ENCODE measurements at regions not wholly inside any gene's neighbourhood (a gene's known extent, or its start where the extent isn't known, plus 50 kb on each side); places are given as distances from the start of the nearest gene placed in this dataset.

GRCh38 chr9:38162332-38163211, 93.5 kb upstream of the SHB start:
- H3K27ac Mint-ChIP-seq = no peak overlapping the region
- H3K27me3 Mint-ChIP-seq = peaks cover 0 to 9% of the 10 kb centered on the region in 2 donors
- ATAC-seq (replicated peaks) (no peak), DNase-seq (no peak)
- H3K4me1 Mint-ChIP-seq = no peaks in the 10 kb centered on the region
- H3K9me3 Mint-ChIP-seq = no peaks in the 10 kb centered on the region
- no peak overlapping the region for H3K4me3 Mint-ChIP-seq
- no peaks in the 10 kb centered on the region for H3K36me3 Mint-ChIP-seq

- ATAC-seq (replicated peaks) (peak; percentile 64 to 65), DNase-seq (peak; percentile 14)
- peaks cover 0 to 9% of the 10 kb centered on the region in 2 donors for H3K27me3 Mint-ChIP-seq
- no peak overlapping the region for H3K4me3 Mint-ChIP-seq
- peak overlapping the region; percentile 25 for H3K27ac Mint-ChIP-seq
- H3K4me1 Mint-ChIP-seq = no peaks in the 10 kb centered on the region
- no peaks in the 10 kb centered on the region for H3K9me3 Mint-ChIP-seq
- no peaks in the 10 kb centered on the region for H3K36me3 Mint-ChIP-seq
Measured at GRCh38 chr9:38160613-38161215, 91.7 kb upstream of the SHB start.

GRCh38 chr9:38159599-38159998, 90.6 kb upstream of the SHB start:
- Mint-ChIP-seq H3K4me3 (no peak overlapping the region), H3K36me3 (no peaks in the 10 kb centered on the region), H3K27me3 (peaks cover 0 to 9% of the 10 kb centered on the region in 2 donors), H3K4me1 (no peaks in the 10 kb centered on the region), H3K27ac (no peak overlapping the region), H3K9me3 (no peaks in the 10 kb centered on the region)
- ATAC-seq (replicated peaks) (no peak), DNase-seq (no peak)

GRCh38 chr9:38158628-38159027, 89.6 kb upstream of the SHB start:
- no peaks in the 10 kb centered on the region for H3K4me1 Mint-ChIP-seq
- no peak overlapping the region for H3K27ac Mint-ChIP-seq
- no peak overlapping the region for H3K4me3 Mint-ChIP-seq
- H3K36me3 Mint-ChIP-seq = no peaks in the 10 kb centered on the region
- no peak for DNase-seq
- no peak for ATAC-seq (replicated peaks)
- peaks cover 0 to 8% of the 10 kb centered on the region in 2 donors for H3K27me3 Mint-ChIP-seq
- H3K9me3 Mint-ChIP-seq = no peaks in the 10 kb centered on the region

- Mint-ChIP-seq H3K4me1 (no peaks in the 10 kb centered on the region), H3K4me3 (no peak overlapping the region), H3K27ac (no peak overlapping the region), H3K27me3 (peaks cover 0 to 4% of the 10 kb centered on the region in 2 donors), H3K9me3 (no peaks in the 10 kb centered on the region), H3K36me3 (no peaks in the 10 kb centered on the region)
- no peak for DNase-seq
- ATAC-seq (replicated peaks) = no peak
Measured at GRCh38 chr9:38157711-38158110, 88.7 kb upstream of the SHB start.

DNA sequence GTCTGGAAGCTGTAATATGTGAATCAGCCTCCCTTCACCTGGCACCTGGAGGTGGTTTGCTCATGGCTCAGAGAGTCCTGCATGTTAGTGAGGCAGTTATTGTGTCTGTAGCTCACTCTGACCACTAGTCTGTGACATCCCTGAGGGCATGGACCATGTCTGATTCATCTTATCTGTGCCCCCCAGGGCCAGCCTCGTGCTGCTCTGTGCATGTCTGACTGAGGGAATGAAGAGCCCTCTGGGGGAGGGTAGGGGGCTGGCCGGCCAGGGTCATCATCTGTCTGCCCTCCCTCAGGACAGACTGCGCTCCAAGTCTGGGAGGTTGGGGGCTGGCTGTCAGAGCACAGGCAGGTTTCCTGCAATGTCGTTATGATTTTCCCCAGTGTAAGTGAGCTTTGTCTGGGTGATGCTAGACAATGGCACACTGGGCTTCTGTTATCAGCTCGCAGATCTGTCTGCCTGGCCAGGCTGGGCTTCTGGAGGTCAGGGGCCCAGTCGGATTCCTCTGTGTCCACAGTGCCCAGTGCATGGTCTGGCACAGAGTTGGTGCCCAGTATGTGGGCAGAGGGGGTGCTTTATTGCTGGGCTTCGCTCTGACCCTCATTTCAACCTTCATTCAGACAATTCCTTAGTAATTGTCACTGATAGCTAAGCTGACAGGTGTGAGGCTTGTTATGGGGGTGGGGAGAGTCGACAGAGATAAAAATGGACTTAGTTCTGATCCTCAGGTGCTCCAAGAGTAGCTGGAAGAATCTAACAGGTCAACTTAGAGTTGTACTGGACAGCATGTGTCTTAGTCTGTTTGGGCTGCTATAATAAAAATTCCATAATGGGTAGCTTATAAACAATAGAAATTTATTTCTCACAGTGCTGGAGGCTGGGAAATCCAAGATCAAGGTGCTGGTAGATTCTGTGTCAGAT, 85.7 kb upstream of the SHB start:
- Mint-ChIP-seq H3K9me3 (no peaks in the 10 kb centered on the region), H3K27me3 (peaks cover 8 to 14% of the 10 kb centered on the region in 2 donors), H3K27ac (no peak overlapping the region), H3K36me3 (no peaks in the 10 kb centered on the region), H3K4me1 (no peaks in the 10 kb centered on the region), H3K4me3 (no peak overlapping the region)
- no peak for DNase-seq
- no peak for ATAC-seq (replicated peaks)

DNA sequence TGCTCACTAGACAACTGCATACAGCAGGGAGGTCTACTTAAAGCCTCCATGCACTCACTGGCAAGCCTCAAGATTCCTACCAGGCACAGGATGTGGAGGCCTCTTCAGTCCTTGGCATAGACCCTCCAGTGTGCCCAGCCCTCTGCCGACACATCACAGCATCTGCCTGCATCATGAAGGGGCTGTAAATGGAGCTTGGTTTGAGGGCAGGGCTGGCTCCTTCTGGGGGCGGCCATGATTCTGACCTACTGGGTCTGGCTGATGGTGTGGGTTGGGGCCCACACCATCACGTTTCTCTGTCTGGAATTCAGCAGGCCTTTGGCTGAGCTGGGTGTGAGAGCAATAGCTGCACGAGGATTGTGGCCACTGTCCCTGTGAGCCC, 84.9 kb upstream of the SHB start:
- DNase-seq = no peak
- ATAC-seq (replicated peaks) = no peak
- no peaks in the 10 kb centered on the region for H3K36me3 Mint-ChIP-seq

DNA sequence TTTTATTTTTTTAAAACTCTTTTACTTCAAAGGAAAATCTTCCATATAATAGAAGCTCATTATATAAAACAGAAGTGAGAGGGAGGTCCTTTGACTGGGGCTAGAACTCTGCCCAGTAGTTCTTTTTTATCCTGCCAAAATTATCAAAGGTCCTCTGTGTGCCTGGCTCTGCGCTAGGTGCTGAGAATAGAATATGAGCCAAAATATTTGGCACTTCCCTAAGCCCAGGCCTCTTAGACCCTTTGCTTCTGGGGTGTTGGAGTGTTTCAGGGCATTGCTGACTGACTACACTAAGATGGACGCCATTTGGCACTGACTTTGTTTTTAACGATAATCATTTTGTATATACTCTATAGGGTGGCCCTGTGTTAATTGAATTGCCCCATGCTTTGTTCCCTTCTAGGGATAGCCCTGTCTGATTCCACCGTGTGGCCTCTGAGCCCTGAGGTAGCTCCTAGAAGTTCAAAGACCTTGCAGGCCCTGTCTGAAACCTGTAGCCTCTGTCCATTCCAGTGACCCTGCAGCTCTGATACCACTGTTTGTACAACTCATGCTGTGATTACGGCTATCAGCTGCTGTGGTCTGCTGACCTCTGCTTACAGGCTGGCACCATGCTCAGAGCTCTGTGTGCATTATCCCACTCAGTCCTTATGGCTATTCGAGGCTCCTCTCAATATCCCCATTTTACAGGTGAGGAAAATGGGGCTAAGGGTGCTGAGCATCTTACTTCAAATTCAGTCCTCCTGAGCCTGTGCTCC, 84.3 kb upstream of the SHB start:
- peaks cover 17 to 22% of the 10 kb centered on the region in 2 donors for H3K27me3 Mint-ChIP-seq
- H3K4me3 Mint-ChIP-seq = no peak overlapping the region
- H3K27ac Mint-ChIP-seq = no peak overlapping the region
- H3K9me3 Mint-ChIP-seq = no peaks in the 10 kb centered on the region
- ATAC-seq (replicated peaks) (no peak), DNase-seq (no peak)
- no peaks in the 10 kb centered on the region for H3K4me1 Mint-ChIP-seq
- no peaks in the 10 kb centered on the region for H3K36me3 Mint-ChIP-seq

More for the DNA sequence above, 84.9 kb upstream of the SHB start:
- H3K9me3 Mint-ChIP-seq = no peaks in the 10 kb centered on the region
- peaks cover 14 to 16% of the 10 kb centered on the region in 2 donors for H3K27me3 Mint-ChIP-seq
- no peak overlapping the region for H3K27ac Mint-ChIP-seq
- H3K4me3 Mint-ChIP-seq = no peak overlapping the region
- no peaks in the 10 kb centered on the region for H3K4me1 Mint-ChIP-seq

- H3K4me1 Mint-ChIP-seq = no peaks in the 10 kb centered on the region
- peaks cover 23 to 34% of the 10 kb centered on the region in 2 donors for H3K27me3 Mint-ChIP-seq
- ATAC-seq (replicated peaks) = no peak
- no peaks in the 10 kb centered on the region for H3K36me3 Mint-ChIP-seq
- no peak for DNase-seq
- no peak overlapping the region for H3K4me3 Mint-ChIP-seq
- H3K9me3 Mint-ChIP-seq = no peaks in the 10 kb centered on the region
- H3K27ac Mint-ChIP-seq = no peak overlapping the region
Measured at GRCh38 chr9:38149647-38150046, 80.6 kb upstream of the SHB start.

DNA sequence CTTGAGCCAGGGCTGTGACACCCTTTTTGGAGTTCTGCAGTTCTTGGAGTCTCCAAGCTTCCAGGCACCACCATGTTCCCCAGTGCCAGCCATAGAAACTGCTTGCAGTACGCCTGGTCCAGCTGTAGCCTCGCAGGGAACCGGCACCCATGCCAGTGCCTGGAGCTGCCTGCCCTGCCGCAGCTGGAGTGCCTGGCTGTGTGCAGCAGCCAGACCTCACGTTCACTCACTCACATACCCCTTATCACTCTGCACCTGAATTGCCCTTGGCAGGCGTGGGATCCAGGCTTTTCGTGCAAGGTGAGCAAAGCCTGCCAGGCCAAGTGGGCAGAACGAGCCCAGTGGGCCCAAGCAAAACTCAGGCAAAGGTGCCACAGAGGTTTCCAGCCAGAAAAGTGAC, 77.8 kb upstream of the SHB start:
- no peaks in the 10 kb centered on the region for H3K36me3 Mint-ChIP-seq
- no peak overlapping the region for H3K27ac Mint-ChIP-seq
- no peak for ATAC-seq (replicated peaks)
- peaks cover 34 to 47% of the 10 kb centered on the region in 2 donors for H3K27me3 Mint-ChIP-seq
- no peak overlapping the region for H3K4me3 Mint-ChIP-seq
- no peaks in the 10 kb centered on the region for H3K9me3 Mint-ChIP-seq
- DNase-seq = no peak
- no peaks in the 10 kb centered on the region for H3K4me1 Mint-ChIP-seq

GRCh38 chr9:38145526-38146053, 76.6 kb upstream of the SHB start:
- no peak for ATAC-seq (replicated peaks)
- Mint-ChIP-seq H3K27me3 (peaks cover 44 to 52% of the 10 kb centered on the region in 2 donors), H3K9me3 (no peaks in the 10 kb centered on the region)

GRCh38 chr9:38144421-38144820, 75.4 kb upstream of the SHB start:
- ATAC-seq (replicated peaks) (no peak), DNase-seq (no peak)
- H3K36me3 Mint-ChIP-seq = no peaks in the 10 kb centered on the region
- H3K27ac Mint-ChIP-seq = no peak overlapping the region
- H3K9me3 Mint-ChIP-seq = no peaks in the 10 kb centered on the region
- no peaks in the 10 kb centered on the region for H3K4me1 Mint-ChIP-seq
- H3K4me3 Mint-ChIP-seq = no peak overlapping the region
- H3K27me3 Mint-ChIP-seq = peaks cover 44 to 57% of the 10 kb centered on the region in 2 donors

More at GRCh38 chr9:38145526-38146053, 76.6 kb upstream of the SHB start:
- no peak overlapping the region for H3K4me3 Mint-ChIP-seq
- H3K27ac Mint-ChIP-seq = no peak overlapping the region
- H3K36me3 Mint-ChIP-seq = no peaks in the 10 kb centered on the region
- no peak for DNase-seq
- no peaks in the 10 kb centered on the region for H3K4me1 Mint-ChIP-seq

- no peak for DNase-seq
- Mint-ChIP-seq H3K9me3 (no peaks in the 10 kb centered on the region), H3K27me3 (peaks cover 52 to 59% of the 10 kb centered on the region in 2 donors), H3K4me3 (no peak overlapping the region), H3K36me3 (no peaks in the 10 kb centered on the region), H3K27ac (no peak overlapping the region), H3K4me1 (peaks cover 0 to 1% of the 10 kb centered on the region in 2 donors)
- ATAC-seq (replicated peaks) = no peak
Measured at GRCh38 chr9:38141746-38142591, 72.9 kb upstream of the SHB start.

Data from stimulated activated naive B cell treated with anti-CD40 and anti-IgM and Interleukin-4, amounts not matched to agents 10 μg/mL and 1 μg/mL and 100 μg/mL, for 72 hours (primary cell).